ENCODE measurements at regions not wholly inside any gene's neighbourhood (a gene's known extent, or its start where the extent isn't known, plus 50 kb on each side); places are given as distances from the start of the nearest gene placed in this dataset.
A peak's percentile ranks its signal among the peaks of the same experiment; 100 is the strongest.
"Not testable (repeated sequence)": the region's sequence is repeated elsewhere in the genome, so short reads cannot be mapped to it uniquely, and the experiment has no call there.

DNA sequence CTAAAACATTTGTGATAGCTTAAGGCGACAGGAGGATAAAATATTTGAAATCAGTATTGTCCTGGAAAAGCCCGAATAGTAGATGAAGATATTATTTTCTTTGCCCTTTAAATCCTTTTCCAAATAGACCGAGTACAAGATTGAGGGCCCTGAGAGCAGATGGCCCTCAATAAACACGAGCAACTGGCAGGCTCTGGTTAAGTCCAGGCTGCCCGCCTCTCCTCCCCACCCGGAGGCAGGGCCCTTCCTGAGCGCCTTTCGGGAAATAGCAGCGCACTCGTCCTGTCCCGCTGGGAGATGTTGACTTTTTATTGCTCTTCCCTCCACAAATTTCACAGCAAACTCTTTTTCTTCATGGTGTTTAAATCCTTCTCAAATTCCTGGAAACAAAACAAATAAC lies 50.8 kb upstream of the MAX start:
- peak; percentile 83 for DNase-seq

DNA sequence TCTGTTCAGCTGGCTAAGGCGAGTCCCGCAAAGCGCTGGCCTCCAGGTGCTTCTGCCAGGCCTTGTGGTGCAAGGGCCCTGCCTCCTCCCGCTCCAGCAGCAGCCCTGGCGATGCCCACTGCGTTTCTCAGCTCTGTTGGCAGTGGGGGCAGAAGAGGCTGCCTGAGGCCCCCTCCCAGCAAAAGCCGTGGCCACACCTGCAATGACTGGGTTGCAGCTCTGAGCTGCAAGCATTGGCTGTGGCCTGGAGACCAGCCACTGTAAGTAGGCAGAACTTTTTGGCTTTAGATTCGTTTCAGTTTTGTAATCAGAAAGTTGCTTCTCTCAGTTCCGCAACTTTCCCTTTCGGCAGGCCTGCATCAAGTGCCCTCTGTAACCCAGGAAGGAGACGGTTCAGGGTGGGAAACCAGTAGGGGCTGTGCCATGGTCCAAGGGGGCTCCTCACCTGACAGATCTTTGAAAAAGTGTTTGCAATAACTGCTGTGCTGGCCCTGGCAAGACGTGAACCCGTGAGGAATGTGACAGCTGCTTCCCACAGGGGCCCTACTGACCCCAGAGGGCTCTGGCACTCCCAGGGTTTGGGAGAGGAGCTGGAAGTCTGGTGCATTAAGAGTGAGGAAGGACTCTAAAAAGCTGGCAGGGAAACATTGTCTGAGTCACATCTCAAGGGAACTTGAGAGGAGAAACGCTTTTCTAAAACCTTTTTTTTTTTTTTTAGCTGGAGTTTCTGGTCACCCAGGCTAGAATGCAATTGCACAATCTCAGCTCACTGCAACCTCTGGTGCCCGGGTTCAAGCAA lies 54.5 kb upstream of the MAX start:
- DNase-seq: no peak

DNA sequence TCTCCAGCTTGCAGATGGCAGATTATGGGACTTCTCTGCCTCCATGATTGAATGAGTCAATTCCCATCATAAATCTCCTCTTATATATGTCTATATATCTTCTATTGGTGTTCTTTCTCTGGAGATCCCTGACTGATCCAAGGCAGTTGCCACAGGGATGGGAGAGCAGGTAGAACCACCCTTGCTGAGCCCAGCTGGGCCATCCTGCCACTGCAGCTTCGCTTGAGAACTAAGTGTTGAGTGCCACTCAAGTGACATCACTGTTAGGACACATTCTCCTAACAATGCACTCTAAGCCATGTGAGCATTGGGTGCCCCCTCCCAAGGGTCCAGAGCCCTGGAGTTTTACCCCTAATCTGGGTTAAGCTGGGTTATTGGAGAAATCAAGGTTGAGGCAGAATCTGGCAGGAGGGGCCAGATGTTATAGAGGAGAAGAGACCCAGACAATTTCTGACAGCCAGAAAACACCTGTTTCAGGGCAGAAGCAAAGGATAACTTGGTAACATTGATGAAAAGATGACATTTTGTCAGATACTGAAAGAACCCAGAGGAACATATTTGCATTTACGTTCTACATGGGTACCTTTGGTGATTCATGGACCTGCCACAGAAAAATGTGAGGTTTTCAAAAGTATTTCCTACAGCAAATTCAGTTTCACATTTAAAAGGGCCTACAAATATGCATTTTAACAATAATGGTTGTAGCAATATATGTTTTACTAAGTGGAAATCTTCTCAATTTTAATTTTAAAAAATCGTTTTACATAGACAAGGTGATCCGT lies 57.2 kb upstream of the MAX start:
- DNase-seq: no peak

DNA sequence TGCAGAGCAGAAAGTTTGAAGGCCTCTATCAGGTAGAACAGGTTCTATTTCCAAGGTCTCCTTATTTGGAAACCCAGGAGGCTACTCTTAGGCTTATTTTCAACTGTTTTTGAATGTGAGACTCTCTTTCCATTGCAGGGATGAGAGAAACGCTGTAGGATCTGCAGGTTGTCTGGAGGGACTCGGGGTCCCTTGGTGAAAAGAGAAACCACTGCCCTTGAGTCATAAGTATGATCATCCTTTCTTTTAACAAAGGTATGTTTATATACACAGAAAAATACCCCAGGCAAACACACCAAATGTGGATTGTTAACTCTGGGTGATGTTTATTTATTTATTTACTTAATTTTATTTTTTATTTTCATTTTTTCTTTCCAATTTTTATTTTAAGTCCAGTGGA lies 57.8 kb upstream of the MAX start:
- DNase-seq: no peak

DNA sequence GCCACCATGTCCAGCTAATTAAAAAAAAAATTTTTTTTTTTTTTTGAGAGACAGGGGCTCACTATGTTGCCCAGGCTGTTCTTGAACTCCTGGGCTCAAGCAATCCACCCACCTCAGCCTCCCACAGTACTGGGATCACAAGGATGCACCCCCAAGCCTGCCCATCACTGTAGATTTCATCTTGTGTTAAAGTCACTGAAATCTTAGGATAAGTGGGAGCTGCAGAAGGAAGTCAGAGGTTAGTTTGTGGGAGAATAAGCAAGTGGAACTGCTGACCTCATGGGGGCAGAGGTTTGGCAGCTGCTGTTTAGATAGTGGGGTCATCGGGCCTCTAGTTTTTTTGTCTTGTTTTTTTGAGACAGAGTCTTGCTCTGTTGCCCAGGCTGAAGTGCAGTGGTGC lies 59.7 kb upstream of the MAX start:
- DNase-seq: no peak

DNA sequence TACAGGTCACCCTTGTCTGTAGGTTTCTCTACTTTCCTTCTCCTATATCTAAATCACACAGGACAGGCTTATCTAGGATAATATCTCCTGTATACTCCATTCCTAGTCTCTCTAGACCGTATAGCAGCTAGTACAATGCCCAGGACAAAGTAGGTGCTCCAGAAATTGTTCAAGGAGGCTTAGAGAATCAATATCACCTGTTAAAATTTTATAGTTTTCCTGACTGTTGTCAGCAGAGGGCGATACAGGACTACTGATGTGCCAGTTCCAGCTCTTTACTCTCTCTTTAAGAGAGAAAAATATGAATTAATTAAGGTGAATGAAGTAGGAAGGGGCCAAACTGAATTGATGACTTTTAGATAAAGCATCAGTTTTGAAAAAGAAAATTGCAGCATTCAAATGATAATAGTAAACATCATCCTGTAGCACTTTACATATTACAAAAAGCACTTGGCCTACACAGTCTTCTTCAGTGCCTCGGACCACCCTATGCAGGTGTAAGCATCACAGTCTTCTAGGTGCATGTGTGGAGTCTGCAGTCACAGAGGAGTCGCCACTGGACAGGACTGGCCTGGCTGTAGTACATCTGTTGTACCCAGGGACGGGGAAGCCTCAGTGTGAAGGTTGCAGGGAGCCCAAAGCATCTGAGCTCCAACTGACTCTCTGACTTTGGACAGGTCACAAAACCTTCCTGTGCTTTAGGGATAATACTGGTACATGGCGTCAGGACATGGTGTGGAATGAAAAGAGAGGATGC lies 61.9 kb upstream of the MAX start:
- peak; percentile 81 for DNase-seq

DNA sequence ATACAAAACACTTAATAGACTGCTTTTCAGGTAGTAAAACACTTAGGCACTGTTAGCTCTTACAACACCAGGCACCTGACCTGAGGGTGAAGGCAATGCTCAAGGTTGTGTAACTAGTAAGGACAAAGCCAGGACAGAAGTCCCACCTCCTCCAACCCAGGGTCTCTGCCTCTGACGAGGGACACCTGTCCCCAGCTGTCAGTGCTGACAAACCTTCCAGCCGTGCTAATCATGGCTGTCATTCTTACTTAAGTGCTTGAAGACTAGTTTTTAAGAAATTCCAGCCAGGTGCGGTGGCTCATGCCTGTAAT lies 62.5 kb upstream of the MAX start:
- DNase-seq: no peak

DNA sequence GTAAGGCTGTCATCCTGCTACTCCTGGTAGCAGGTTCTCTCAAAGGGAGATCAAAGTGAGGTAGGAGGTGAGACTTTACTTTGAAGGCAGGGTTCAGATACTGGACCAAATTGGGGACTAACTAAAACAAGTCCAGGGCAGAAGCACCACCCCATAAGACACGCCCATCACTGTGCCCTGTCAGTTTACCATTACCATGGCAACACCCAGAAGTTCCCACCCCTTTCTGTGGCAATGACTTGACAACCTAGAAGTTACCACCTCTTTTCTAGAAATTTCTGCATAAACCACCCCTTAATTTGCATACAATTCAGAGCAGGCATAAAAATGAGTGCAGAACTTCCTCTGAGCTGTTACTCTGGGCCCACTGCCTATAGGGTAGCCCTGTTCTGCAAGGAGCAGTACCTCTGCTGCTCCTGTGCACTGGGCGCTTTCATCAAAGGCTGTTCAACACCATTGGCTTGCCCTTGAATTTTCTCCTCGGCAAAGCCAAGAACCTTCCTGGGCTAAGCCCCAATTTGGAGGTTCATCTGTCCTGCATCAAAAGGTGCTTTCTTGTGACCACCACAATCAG lies 64.8 kb upstream of the MAX start:
- DNase-seq: no peak

DNA sequence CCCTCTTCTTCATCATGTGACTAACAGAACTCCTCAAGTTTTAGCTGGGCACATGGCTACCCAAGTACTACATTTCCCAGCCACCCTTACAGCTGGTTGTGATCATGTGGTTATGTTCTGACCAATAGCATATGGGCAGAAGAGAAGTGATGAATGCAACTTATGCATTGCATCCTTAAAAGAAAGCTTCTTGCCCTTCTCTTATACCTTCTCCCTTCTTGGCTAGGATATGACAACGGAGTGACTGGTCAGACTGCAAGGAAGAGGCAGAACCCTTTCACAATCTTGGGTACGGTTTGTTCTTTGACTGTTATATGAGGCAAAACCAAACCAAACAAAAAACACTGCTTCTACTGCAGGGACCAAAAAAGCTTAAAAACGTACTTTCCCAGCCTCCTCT lies 66.5 kb upstream of the MAX start:
- no peak for DNase-seq

DNA sequence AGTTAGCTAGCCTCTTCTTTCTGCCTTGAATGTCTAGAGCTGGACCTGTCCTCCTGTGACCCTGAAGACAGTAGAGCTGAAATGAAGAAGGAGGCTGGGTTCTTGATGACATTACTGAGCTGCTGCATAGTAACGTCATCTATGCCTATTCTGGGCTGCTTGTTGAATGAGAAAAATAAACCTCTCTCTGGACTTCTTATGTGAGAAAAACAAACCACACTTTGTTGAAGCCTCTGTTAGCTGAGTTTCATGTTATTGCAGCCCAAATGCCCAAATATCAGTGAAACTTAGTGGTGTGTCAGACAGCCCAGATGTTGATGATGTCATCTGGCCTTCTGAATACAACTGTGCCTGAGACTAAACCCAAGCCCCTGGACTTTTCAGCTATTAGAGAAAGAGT lies 67.0 kb upstream of the MAX start:
- DNase-seq: no peak

DNA sequence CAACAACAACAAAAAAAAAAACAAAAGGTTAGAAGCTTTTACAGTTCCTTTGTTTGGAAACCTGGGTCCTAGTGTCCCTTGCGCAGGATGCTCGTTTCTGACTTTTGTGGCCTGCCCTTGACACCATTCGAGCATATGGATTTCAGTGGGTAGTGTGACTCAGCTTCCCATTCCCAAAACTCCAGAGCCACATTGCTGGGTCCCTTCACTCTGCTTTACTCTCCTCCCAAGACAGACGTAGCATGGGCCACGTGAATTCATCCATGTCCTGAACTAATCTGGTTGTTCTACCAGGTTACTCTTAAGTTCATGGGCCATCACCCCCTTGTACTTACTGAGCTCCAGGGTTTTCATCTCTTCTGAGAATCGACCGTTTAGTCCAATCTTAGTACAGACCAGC lies 68.0 kb upstream of the MAX start:
- DNase-seq: no peak

DNA sequence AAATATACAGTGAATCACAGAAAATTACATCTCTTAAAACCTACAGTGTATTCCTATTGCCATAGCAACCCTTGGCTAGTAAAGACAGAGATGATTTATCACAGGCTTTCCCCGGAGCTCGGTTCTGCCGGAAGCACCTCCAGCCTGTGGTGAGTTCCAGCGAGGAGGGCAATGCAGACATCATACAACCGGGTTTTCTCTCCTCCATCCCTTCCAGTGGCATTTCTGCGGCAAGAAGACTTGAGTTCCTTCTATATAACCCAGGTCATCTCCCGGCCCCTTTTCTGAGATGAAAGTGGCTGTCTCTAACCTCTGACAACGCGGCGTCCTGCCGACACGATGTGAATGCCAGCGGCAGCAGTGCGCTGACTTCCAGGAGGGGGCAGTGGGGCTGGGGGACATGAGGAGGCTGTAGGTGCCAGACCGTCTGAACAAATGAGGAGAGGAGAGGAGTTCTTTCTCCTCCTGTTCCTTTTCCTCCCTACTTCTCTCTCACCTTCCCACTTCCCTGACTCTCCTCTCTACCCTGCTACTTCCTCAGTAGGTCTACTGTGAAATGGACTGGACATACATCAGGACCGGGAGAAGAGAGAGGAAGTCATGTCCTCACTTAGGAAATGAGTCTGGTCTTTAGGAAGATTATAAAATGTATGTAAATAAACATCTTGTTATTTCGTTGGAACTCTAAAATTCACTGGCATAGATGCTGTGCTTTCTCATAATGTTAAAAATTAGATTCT lies 68.6 kb upstream of the MAX start:
- peak; percentile 54 for DNase-seq

DNA sequence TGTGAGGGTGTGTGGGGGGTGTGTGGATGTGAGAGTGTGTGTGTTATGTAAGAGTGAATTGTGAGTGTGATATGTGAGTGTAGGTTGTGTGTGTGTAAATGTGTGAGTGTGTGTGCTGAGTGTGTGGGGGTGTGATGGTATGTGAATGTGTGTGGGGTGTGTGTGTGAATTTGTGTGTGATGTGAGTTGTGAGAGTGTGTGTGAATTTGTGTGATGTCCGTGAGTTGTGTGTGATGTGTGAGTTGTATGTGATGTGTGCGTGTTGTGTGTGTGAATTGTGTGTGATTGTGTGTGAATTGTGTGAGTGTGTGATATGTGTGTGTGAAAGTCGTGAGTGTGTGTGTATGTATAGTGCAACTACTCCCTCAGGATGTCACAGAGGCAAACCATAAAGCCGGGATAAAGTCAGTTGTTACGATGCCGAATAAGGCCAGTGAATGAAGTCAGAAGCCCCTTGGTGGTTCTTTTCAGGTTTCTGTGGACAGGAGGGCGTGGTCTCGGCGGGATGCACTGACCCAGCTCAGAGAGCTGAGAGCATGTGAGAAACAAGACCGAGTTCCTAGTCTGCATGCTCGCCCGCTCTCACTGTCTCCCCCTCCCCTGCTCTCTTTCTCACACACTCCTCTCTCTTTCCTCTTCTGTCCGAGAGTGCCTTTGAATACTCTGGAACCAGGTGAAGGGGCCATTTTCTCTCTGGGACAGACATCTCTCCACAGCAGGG lies 71.8 kb upstream of the MAX start:
- DNase-seq: no peak

DNA sequence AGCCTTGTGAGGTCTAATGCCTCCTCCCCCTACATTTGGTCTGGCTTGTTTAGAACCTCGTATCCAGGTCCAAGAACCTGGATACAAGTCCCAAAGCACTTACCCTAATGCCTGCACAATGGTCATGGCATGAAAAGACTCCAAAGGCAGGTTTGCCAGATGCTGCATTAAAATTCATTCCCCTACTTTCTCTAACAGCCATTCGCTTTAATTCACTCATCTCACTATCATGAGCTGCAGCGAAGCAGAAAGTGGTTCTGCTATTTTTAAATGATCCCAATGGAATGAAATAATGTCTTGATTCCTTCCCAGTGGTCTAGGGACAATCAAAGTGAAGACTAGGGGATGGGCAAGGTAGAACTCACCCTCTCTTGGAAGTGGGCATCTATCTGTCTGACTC lies 72.5 kb upstream of the MAX start:
- DNase-seq: no peak

DNA sequence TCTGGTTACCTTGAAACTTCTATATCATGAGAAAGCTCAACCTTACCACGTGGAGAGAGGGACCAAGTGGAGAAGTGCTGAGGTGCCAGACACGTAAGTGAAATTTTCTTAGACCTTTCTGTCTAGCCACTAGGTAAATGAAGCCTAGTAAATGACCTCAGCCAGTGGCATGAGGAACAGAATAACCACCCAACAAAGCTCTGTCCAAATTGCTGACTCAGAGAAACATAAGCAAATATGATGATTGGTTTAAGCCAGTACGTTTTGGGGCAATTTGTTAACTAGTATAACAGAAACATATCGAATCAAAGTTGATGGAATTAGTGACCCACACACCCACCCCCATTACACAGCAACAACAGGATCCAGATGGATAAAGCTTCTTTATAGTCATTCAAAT lies 75.2 kb upstream of the MAX start:
- DNase-seq: no peak

DNA sequence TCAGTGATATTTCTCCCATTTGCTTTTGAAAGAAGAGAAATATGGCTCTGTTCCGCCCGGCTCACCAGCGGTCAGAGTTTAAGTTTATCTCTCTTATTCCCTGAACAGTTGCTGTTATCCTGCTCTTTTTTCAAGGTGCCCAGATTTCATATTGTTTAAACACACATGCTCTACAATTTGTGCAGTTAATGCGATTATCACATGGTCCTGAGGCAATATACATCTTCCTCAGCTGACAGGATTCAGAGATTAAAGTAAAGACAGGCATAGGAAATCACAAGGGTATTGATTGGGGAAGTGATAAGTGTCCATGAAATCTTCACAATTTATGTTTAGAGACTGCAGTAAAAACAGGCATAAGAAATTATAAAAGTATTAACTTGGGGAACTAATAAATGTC lies 76.9 kb upstream of the MAX start:
- DNase-seq: not testable (repeated sequence)

DNA sequence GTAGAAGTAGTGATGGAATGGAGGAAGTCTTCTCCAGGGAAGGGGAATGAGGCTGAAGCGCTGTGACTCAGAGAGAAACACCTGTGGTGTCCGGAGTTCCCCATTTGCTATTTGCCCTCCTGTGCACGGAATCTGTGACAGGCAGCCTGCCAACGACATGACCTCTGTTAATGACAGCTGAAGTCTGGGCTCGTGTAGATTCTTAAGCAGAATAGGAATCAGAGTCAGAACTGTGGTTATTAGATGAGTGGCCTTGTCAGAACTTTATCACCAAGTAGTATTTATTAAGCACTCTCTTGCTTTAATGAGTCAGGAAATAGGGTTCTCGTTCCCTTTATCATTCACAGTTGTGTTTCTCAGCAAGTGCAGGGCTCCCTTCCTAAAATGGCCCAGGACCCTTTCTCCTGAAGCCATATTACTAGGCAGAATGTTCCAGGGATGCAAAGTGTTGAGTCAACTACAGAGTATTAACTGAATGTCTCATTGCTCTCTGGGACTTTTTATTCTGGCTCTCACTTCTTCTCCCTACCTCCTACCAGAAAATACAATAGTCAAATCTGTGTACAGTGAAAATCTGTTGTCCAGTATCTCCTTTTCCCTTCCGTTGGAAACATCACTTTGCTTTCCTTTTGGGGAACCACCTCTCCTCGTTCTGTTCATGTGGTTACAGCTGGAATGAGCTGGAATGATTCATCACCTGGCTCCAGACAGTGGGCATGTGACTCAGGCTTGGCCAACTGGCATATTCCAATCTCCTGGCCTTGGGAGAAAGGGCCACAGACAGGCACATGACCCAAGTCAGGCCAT lies 77.8 kb upstream of the MAX start:
- no peak for DNase-seq

DNA sequence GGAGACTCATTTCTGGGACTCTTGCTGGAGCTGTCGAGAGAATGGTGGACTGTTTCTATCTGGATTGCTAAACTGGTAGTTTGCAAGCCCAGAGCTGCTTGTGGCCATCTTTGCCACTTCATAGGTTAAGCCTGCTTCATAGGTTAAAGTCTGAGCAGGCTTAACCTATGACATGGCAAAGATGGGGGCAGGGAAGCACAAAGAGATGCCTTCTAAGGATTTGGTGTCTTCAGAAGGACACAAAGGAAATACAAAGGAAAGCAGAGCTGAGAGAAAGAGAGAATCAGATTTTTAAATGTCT lies 78.4 kb upstream of the MAX start:
- no peak for DNase-seq

DNA sequence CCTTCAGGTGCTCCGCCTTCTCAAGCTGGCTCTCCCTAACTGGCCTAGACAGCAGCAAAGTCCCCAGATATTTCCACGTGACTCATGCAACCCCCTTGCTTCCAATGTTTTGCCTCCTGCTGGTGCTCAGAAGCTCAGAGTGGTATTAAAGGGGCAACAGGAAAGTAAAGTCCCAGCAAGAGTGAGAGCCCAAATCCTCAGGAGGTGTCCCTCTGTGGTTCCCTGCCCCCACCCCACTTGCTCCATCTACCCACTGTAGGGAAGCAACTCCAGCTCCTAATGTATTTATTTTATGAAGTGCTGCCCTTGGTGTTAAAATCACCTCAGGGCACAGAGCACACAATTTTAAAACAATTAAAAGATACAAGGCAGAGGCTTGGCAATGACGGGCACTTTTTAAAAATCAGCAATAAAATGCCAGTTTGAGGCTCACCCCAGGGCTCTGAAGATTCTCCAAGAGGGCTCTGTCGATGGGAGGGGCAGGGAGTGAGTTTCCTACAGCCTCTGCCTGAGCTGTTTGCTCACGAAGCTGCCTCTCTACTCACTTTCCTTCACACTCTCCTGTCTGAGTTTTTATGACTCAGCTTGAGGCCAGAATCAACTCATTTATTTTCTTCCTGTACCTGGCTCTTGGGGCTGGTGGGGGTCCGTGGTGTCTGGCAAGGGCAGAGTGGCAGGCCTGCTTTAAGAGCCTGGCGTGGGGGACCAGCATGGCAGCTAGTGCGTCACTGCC lies 81.9 kb upstream of the MAX start:
- no peak for DNase-seq

DNA sequence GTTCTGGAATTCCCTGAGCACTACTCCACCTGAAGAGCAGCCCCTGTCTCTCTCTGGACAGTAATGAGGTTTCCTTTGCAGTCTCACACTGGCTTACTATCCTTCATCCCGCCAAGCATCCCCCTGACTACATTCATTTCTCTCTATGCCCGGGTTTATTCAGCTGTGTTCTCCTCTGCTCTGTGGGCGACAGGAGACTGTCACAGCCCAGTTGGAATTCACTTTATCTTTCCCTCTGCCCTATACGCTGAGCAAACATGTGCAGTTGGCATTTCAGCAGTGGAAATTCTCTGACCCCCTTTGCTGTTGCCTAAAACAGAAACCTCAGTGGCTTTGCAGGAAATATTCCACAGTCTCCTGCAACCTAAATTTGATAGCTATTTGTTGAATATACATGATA lies 83.5 kb upstream of the MAX start:
- no peak for DNase-seq

DNA sequence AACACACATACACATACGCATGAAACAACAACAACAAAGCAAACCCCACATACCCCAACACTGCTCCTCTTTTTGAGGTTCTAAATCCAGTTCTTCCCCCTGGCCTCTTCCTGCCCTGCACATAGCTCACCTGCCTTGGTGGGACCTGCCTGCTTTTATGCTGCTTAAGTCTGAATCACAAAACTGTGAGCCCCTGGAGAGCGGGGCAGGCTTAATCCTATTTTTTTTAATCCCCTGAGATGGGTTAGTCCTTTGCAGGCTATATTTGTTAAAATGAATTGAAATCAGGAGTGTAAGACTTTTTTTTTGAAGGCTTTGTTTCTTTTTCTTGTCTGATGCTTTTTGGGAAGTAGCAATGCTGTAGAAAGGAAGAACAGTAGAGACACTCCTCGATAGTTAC lies 84.6 kb upstream of the MAX start:
- DNase-seq: no peak
